GM12878 (cell line): ENCODE measurements at regions not wholly inside any gene's neighbourhood (a gene's known extent, or its start where the extent isn't known, plus 50 kb on each side); places are given as distances from the start of the nearest gene placed in this dataset.
A peak's percentile ranks its signal among the peaks of the same experiment; 100 is the strongest.

ENCODE experiments used
- ATAC-seq: fragments of 200-7000 bp; cut with Tn5 transposase; 3 replicates; pipeline ENCODE4 v1.9.1; 2020; ENCODE audit warnings: mild to moderate bottlenecking, moderate library complexity
- BruUV-seq: library from RNA; stranded (reverse); fragments of 400-500 nt; replicated peaks from 2 replicates; lab custom pipeline; 2021; lab: Mats Ljungman, UMichigan
- CTCF ChIA-PET: fragments of 300-600 bp; sonication (Branson Sonifier 250); formaldehyde crosslinking; extraction: SDS; loops from one replicate; lab custom pipeline; 2021; ENCODE audit warnings: inconsistent platforms; lab: Yijun Ruan, JAX
- POLR2A ChIA-PET: fragments of 350-600 bp; formaldehyde crosslinking; extraction: SDS; loops from one replicate; lab custom pipeline; 2021; ENCODE audit warnings: inconsistent platforms; lab: Charles Lee
- RAD21 ChIA-PET: fragments of 300-600 bp; sonication (Branson Sonifier 250); formaldehyde crosslinking; loops from one replicate; lab custom pipeline; 2023; ENCODE audit warnings: antibody characterized with exemption; ENCODE audit not compliant: unreplicated experiment; lab: Charles Lee
- SMC1A ChIA-PET: fragments of 300-600 bp; sonication (Branson Sonifier 250); formaldehyde crosslinking; loops from one replicate; lab custom pipeline; 2023; ENCODE audit not compliant: unreplicated experiment, uncharacterized antibody; lab: Charles Lee
- DNase-seq: peaks from one replicate; pipeline ENCODE4 v3.0.0-alpha.2; 2011; ENCODE audit warnings: low read depth, low spot score
- FAIRE-seq: peaks from 3 replicates; lab custom pipeline; 2011; peaks lifted over from hg19 to GRCh38; lab: Jason Lieb, UNC
- H2AFZ ChIP-seq: 2 replicates; pipeline ENCODE4 v1.6.0; 2011; ENCODE audit warnings: low read depth, low read length, control low read depth; ENCODE audit not compliant: control insufficient read depth
- H3K27ac ChIP-seq: 2 replicates; pipeline ENCODE4 v1.5.1; 2011; ENCODE audit warnings: control low read depth; ENCODE audit not compliant: control insufficient read depth, insufficient read depth
- H3K27me3 ChIP-seq, 2 experiments: replicated peaks in 1 of 2; 2 replicates each; pipeline versions ENCODE4 v1.6.0 to v1.6.1; 2011; ENCODE audit warnings: low read length in 1 of 2; ENCODE audit not compliant: control insufficient read depth in 2 of 2, insufficient read depth in 2 of 2
- H3K36me3 ChIP-seq, 2 experiments: 2 replicates each; pipeline ENCODE4 v1.5.1; 2011; ENCODE audit warnings: low read length in 1 of 2; ENCODE audit not compliant: control insufficient read depth in 2 of 2, insufficient read depth in 2 of 2
- H3K4me1 ChIP-seq: 2 replicates; pipeline ENCODE4 v1.6.1; 2011; ENCODE audit warnings: mild to moderate bottlenecking, low read length, moderate library complexity, mixed read lengths; ENCODE audit not compliant: control insufficient read depth, insufficient read depth
- H3K4me2 ChIP-seq: 2 replicates; pipeline ENCODE4 v1.6.0; 2011; ENCODE audit warnings: control low read depth; ENCODE audit not compliant: control insufficient read depth, insufficient read depth
- H3K4me3 ChIP-seq: fragments of 200-600 bp; sonication (generic); 2 replicates; pipeline ENCODE4 v1.5.1; 2016
- H3K79me2 ChIP-seq: 2 replicates; pipeline ENCODE4 v1.6.0; 2011; ENCODE audit warnings: low read length; ENCODE audit not compliant: control insufficient read depth, insufficient read depth
- H3K9ac ChIP-seq: 2 replicates; pipeline ENCODE4 v1.8.0; 2011; ENCODE audit warnings: low read length, control low read depth, mixed read lengths; ENCODE audit not compliant: control insufficient read depth, insufficient read depth
- H3K9me3 ChIP-seq: replicated peaks from 3 replicates; pipeline ENCODE4 v1.5.1; 2011; ENCODE audit warnings: mild to moderate bottlenecking, low read length; ENCODE audit not compliant: control insufficient read depth, insufficient read depth
- H4K20me1 ChIP-seq: 2 replicates; pipeline ENCODE4 v1.6.0; 2011; ENCODE audit not compliant: control insufficient read depth, insufficient read depth
- ASH2L ChIP-seq: fragments of 300-600, 200-600 bp; sonication (generic); IDR thresholded peaks from 2 replicates; pipeline ENCODE4 v1.6.1; 2017; ENCODE audit warnings: low read depth, mild to moderate bottlenecking, borderline replicate concordance
- CBX3 ChIP-seq: fragments of 200-600 bp; sonication (generic); IDR thresholded peaks from 2 replicates; pipeline ENCODE4 v1.6.1; 2016; ENCODE audit warnings: low read depth, borderline replicate concordance
- CHD2 ChIP-seq: IDR thresholded peaks from 2 replicates; pipeline ENCODE4 v1.6.1; 2011; ENCODE audit warnings: low read depth, low read length, improper control_type of control experiment, borderline replicate concordance
- EED ChIP-seq: sonication (generic); IDR thresholded peaks from 2 replicates; pipeline ENCODE4 v1.6.1; 2016; ENCODE audit warnings: antibody characterized with exemption, low read depth
- ETV6 ChIP-seq, 2 experiments: fragments of 450-650 bp in 1 of 2; IDR thresholded peaks in 1 of 2; conservative IDR thresholded peaks in 1 of 2; 2 replicates each; pipeline ENCODE4 v1.6.1; 2014; ENCODE audit warnings: antibody characterized with exemption in 1 of 2, borderline replicate concordance in 1 of 2, low read depth in 1 of 2, mild to moderate bottlenecking in 1 of 2, moderate library complexity in 1 of 2
- NFYB ChIP-seq: IDR thresholded peaks from 2 replicates; pipeline ENCODE4 v1.6.1; 2011; ENCODE audit warnings: low read depth, mild to moderate bottlenecking, low read length, improper control_type of control experiment, moderate library complexity; ENCODE audit not compliant: insufficient read depth
- YY1 ChIP-seq: IDR thresholded peaks from 2 replicates; pipeline ENCODE4 v1.6.1; 2011; ENCODE audit warnings: low read depth, mild to moderate bottlenecking, low read length
- ZBED1 ChIP-seq: IDR thresholded peaks from 2 replicates; pipeline ENCODE4 v1.6.1; 2016; ENCODE audit warnings: borderline replicate concordance
- WGBS: methylation state at CpG from one replicate; pipeline ENCODE4 v1.1.6; 2016; ENCODE audit warnings: low lambda C conversion rate; ENCODE audit not compliant: insufficient replicate concordance, insufficient coverage; ENCODE audit errors: missing lambda C conversion rate; 5-methylcytosine and 5-hydroxymethylcytosine counted together
- in situ Hi-C: fragments of 300-500 bp; cut with MboI; formaldehyde crosslinking; loops from 9 replicates; pipeline ENCODE4 v1.14.3; 2018; ENCODE audit warnings: mixed read lengths
- intact Hi-C: fragments of 100-400 bp; cut with micrococcal nuclease; formaldehyde crosslinking; loops from one replicate; pipeline ENCODE4 v1.14.2; 2022; ENCODE audit not compliant: unreplicated experiment
- TF ChIP-seq, protein P1 (sequence below): fragments of 450-650 bp; formaldehyde crosslinking; IDR thresholded peaks from 2 replicates; pipeline ENCODE4 v1.4.0; 2020; ENCODE audit warnings: mild to moderate bottlenecking, moderate library complexity
- TF ChIP-seq, protein P2 (sequence below): IDR thresholded peaks from 2 replicates; pipeline ENCODE4 v1.6.1; 2012; ENCODE audit warnings: low read depth, low read length, improper control_type of control experiment
- TF ChIP-seq, protein P3 (sequence below): fragments of 150-350 bp; IDR thresholded peaks from 2 replicates; pipeline ENCODE4 v1.6.1; 2016; ENCODE audit warnings: low read depth, low read length
- TF ChIP-seq, protein P4 (sequence below): IDR thresholded peaks from 2 replicates; pipeline ENCODE4 v1.6.1; 2012; ENCODE audit warnings: low read length, inconsistent platforms

DNA sequence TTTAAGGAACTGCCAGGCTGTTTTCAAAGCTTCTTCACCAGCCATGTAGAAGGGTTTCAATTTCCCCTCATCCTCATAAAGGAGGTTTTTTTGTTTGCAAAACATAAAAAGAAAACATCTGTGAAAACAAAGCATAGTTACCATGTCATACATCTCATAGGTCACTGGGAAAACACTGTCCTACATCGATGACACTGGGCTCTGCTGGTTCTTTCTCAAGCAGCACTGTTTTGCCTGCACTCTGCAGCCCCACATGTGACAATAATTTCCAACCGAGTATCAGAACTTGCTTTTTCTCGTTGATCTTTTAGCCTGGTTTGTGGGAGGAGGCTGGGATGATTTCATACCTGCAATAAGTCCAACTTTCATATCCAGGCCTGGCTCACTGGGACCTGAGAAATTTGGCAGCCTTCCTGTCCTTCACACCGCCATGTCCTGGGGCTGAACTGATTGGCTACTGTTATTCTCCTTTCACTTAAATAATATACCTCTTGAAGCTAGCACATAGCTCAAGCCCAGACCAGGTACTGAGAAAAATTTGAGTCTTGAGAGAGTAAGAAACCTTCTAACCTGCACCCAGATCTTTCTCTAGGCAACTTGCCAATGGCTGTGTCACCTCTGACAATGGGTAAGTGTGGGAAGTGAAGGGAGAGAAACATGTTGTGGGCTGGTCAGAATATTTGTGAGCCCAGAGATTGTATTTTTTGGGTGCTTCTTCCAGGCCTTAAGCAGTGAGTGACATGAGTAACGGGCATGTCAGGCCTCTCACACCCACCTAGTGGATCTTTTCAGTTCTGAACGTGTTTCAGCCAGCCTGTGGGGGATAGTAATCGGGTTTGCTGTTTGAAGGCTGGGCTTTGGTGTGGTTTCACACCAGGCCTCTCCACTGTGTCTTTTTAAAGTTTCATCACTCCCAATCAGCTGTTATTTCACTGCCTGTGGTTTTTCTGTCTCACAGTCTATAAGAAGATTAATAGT, 502.8 kb downstream of the NTRK2 start:
- in situ Hi-C loops, result no loop called here
- no peak for TF ChIP-seq CBX3
- no peak for TF ChIP-seq CHD2
- TF ChIP-seq ETV6 (conservative IDR thresholded peaks at IDR 0.05 in 1 of 2, IDR thresholded peaks at IDR 0.05 in 1 of 2; ENCODE audit: borderline replicate concordance in 1 of 2, low read depth in 1 of 2), result no peak
- TF ChIP-seq NFYB, result no peak
- TF ChIP-seq EED, result no peak
- TF ChIP-seq, protein P1, sequence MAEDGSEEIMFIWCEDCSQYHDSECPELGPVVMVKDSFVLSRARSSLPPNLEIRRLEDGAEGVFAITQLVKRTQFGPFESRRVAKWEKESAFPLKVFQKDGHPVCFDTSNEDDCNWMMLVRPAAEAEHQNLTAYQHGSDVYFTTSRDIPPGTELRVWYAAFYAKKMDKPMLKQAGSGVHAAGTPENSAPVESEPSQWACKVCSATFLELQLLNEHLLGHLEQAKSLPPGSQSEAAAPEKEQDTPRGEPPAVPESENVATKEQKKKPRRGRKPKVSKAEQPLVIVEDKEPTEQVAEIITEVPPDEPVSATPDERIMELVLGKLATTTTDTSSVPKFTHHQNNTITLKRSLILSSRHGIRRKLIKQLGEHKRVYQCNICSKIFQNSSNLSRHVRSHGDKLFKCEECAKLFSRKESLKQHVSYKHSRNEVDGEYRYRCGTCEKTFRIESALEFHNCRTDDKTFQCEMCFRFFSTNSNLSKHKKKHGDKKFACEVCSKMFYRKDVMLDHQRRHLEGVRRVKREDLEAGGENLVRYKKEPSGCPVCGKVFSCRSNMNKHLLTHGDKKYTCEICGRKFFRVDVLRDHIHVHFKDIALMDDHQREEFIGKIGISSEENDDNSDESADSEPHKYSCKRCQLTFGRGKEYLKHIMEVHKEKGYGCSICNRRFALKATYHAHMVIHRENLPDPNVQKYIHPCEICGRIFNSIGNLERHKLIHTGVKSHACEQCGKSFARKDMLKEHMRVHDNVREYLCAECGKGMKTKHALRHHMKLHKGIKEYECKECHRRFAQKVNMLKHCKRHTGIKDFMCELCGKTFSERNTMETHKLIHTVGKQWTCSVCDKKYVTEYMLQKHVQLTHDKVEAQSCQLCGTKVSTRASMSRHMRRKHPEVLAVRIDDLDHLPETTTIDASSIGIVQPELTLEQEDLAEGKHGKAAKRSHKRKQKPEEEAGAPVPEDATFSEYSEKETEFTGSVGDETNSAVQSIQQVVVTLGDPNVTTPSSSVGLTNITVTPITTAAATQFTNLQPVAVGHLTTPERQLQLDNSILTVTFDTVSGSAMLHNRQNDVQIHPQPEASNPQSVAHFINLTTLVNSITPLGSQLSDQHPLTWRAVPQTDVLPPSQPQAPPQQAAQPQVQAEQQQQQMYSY (CRISPR knock-in tag), result no peak
- TF ChIP-seq ASH2L, result no peak
- TF ChIP-seq YY1, result no peak
- TF ChIP-seq, protein P2, sequence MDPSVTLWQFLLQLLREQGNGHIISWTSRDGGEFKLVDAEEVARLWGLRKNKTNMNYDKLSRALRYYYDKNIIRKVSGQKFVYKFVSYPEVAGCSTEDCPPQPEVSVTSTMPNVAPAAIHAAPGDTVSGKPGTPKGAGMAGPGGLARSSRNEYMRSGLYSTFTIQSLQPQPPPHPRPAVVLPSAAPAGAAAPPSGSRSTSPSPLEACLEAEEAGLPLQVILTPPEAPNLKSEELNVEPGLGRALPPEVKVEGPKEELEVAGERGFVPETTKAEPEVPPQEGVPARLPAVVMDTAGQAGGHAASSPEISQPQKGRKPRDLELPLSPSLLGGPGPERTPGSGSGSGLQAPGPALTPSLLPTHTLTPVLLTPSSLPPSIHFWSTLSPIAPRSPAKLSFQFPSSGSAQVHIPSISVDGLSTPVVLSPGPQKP, result no peak
- TF ChIP-seq, protein P3, sequence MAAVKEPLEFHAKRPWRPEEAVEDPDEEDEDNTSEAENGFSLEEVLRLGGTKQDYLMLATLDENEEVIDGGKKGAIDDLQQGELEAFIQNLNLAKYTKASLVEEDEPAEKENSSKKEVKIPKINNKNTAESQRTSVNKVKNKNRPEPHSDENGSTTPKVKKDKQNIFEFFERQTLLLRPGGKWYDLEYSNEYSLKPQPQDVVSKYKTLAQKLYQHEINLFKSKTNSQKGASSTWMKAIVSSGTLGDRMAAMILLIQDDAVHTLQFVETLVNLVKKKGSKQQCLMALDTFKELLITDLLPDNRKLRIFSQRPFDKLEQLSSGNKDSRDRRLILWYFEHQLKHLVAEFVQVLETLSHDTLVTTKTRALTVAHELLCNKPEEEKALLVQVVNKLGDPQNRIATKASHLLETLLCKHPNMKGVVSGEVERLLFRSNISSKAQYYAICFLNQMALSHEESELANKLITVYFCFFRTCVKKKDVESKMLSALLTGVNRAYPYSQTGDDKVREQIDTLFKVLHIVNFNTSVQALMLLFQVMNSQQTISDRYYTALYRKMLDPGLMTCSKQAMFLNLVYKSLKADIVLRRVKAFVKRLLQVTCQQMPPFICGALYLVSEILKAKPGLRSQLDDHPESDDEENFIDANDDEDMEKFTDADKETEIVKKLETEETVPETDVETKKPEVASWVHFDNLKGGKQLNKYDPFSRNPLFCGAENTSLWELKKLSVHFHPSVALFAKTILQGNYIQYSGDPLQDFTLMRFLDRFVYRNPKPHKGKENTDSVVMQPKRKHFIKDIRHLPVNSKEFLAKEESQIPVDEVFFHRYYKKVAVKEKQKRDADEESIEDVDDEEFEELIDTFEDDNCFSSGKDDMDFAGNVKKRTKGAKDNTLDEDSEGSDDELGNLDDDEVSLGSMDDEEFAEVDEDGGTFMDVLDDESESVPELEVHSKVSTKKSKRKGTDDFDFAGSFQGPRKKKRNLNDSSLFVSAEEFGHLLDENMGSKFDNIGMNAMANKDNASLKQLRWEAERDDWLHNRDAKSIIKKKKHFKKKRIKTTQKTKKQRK, result no peak
- no peak for TF ChIP-seq ZBED1
- TF ChIP-seq, protein P4, sequence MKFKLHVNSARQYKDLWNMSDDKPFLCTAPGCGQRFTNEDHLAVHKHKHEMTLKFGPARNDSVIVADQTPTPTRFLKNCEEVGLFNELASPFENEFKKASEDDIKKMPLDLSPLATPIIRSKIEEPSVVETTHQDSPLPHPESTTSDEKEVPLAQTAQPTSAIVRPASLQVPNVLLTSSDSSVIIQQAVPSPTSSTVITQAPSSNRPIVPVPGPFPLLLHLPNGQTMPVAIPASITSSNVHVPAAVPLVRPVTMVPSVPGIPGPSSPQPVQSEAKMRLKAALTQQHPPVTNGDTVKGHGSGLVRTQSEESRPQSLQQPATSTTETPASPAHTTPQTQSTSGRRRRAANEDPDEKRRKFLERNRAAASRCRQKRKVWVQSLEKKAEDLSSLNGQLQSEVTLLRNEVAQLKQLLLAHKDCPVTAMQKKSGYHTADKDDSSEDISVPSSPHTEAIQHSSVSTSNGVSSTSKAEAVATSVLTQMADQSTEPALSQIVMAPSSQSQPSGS, result no peak

More for the DNA sequence above, 502.8 kb downstream of the NTRK2 start:
- Histone ChIP-seq H3K4me1 (no peaks in the 10 kb centered on the region), H3K4me3 (no peak overlapping the region), H3K9ac (no peak overlapping the region), H2AFZ (no peak overlapping the region), H4K20me1 (no peaks in the 10 kb centered on the region), H3K9me3 (no peaks in the 10 kb centered on the region; the same call in 2 of the 3 replicates), H3K79me2 (no peaks in the 10 kb centered on the region), H3K27me3 (no peaks in the 10 kb centered on the region), H3K4me2 (no peak overlapping the region), H3K36me3 (no peaks in the 10 kb centered on the region), H3K27ac (no peak overlapping the region)
- FAIRE-seq (no peak), DNase-seq (no peak), ATAC-seq (peak; percentile 71)
- ChIA-PET POLR2A (interaction anchor here (0.6 kb wide), 1 partner anchor 1134 kb away, joined by 3 read pairs; no protein-coding TSS in a partner anchor), RAD21 (interaction anchor here (1.1 kb wide), 2 partner anchors 30 to 86 kb away, joined by 3 to 4 read pairs; no protein-coding TSS in a partner anchor), CTCF (interaction anchor here (0.7 to 1.1 kb wide), 3 partner anchors 11 to 30 kb away, joined by 3 read pairs; no protein-coding TSS in a partner anchor), SMC1A (interaction anchor here (0.8 to 1.4 kb wide), 3 partner anchors 164 to 775 kb away, joined by 3 to 4 read pairs (median 3); no protein-coding TSS in a partner anchor)
- WGBS, result 18% methylated on average over 7 of the region's 7 CpGs
- intact Hi-C loops, result no loop called here
- no TSS peak for BruUV-seq
